BLaER1 treated with 17β-estradiol and CSF1 and Interleukin-3, amounts not matched to agents 10 nM and 100 nM (cell line): ENCODE measurements at regions not wholly inside any gene's neighbourhood (a gene's known extent, or its start where the extent isn't known, plus 50 kb on each side); places are given as distances from the start of the nearest gene placed in this dataset.
"Not testable (repeated sequence)": the region's sequence is repeated elsewhere in the genome, so short reads cannot be mapped to it uniquely, and the experiment has no call there.

Source experiments
- H3K27ac ChIP-seq, 11 experiments: shearing (Covaris generic); formaldehyde crosslinking; 2 replicates each; pipeline ENCODE4 v1.8.1; 2022
- H3K27me3 ChIP-seq, 11 experiments: shearing (Covaris generic); formaldehyde crosslinking; 2 replicates each; pipeline ENCODE4 v1.8.1; 2022
- H3K36me3 ChIP-seq, 11 experiments: shearing (Covaris generic); formaldehyde crosslinking; 2 replicates each; pipeline ENCODE4 v1.8.1; 2022
- H3K4me1 ChIP-seq, 10 experiments: shearing (Covaris generic); formaldehyde crosslinking; 2 replicates each; pipeline ENCODE4 v1.8.1; 2022
- H3K4me2 ChIP-seq, 11 experiments: shearing (Covaris generic); formaldehyde crosslinking; 2 replicates each; pipeline ENCODE4 v1.8.1; 2022
- H3K4me3 ChIP-seq, 10 experiments: shearing (Covaris generic); formaldehyde crosslinking; 2 replicates each; pipeline ENCODE4 v1.8.1; 2022
- H3K9ac ChIP-seq, 11 experiments: shearing (Covaris generic); formaldehyde crosslinking; 2 replicates each; pipeline ENCODE4 v1.8.1; 2022
- H3K9me3 ChIP-seq, 11 experiments: shearing (Covaris generic); formaldehyde crosslinking; replicated peaks in 1 of 11; 2 replicates each; pipeline ENCODE4 v1.8.1; 2022
- H4K20me1 ChIP-seq, 11 experiments: shearing (Covaris generic); formaldehyde crosslinking; 2 replicates each; pipeline ENCODE4 v1.8.1; 2022
- Cebpa-rat ChIP-seq, 11 experiments: shearing (Covaris generic); IDR thresholded peaks; 2 replicates each; pipeline ENCODE4 v1.8.1; 2022

DNA sequence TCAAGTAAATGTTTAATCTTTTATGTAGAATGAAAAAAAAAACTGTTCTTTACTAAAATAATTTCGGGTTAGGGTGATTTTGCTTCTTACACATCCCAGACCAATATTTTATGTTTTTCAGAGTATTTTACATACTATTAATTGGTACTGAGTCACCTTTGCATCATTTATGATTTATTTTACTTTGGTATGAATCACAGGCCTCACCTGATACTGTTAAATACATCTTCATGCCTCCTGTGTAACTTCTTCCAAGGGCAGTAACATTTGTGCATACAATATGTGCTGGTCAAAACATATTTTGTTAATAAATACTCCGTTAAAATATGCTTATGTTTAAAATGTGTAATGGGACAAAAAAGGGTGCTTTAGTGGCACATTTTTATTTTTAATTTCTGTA is 529.6 kb downstream of the ZNF674 start:
- H3K27ac ChIP-seq = no peak overlapping the region
- no peak for TF ChIP-seq Cebpa-rat (IDR thresholded peaks at IDR 0.05)
- H3K36me3 ChIP-seq = no peaks in the 10 kb centered on the region
- H3K9ac ChIP-seq = no peak overlapping the region
- no peaks in the 10 kb centered on the region for H3K4me1 ChIP-seq
- H3K4me2 ChIP-seq = no peak overlapping the region
- no peaks in the 10 kb centered on the region; a peak in 1 of 22 replicates for H3K27me3 ChIP-seq
- no peak overlapping the region for H3K4me3 ChIP-seq
- H3K9me3 ChIP-seq = no peaks in the 10 kb centered on the region
- no peaks in the 10 kb centered on the region for H4K20me1 ChIP-seq

DNA sequence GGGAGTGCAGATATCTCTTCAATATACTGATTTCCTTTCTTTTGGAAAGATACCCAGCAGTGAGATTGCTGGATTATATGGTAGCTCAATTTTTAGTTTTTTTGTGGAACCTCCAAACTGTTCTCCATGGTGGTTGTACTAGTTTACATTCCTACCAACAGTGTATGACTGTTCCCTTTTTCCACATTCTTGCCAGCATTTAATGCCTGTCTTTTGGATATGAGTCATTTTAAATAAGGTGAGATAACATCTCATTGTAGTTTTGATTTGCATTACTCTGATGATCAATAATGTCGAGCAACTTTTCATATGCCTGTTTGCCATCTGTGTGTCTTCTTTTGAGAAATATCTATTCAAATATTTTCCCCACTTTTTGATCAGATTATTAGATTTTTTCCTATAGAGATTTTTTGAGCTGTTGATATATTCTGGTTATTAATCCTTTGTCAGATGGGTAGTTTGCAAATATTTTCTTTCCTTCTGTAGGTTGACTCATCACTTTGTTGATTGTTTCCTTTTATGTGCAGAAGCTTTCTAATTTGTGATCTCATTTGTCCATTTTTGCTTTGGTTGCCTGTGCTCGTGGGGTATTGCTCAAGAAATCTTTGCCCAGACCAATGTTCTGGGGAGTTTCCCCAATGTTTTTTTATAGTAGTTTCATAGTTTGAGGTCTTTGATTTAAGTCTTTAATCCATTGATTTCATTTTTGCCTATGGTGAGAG is 552.7 kb downstream of the ZNF674 start:
- Histone ChIP-seq H3K27me3 (no peaks in the 10 kb centered on the region), H3K4me3 (no peak overlapping the region), H4K20me1 (no peaks in the 10 kb centered on the region), H3K36me3 (no peaks in the 10 kb centered on the region), H3K4me2 (no peak overlapping the region), H3K9ac (no peak overlapping the region), H3K27ac (no peak overlapping the region), H3K4me1 (no peaks in the 10 kb centered on the region), H3K9me3 (peaks cover 5 to 21% (median 13%) of the 10 kb centered on the region in 11 experiments; a peak in 13 of 22 replicates)
- no peak for TF ChIP-seq Cebpa-rat (IDR thresholded peaks at IDR 0.05)

DNA sequence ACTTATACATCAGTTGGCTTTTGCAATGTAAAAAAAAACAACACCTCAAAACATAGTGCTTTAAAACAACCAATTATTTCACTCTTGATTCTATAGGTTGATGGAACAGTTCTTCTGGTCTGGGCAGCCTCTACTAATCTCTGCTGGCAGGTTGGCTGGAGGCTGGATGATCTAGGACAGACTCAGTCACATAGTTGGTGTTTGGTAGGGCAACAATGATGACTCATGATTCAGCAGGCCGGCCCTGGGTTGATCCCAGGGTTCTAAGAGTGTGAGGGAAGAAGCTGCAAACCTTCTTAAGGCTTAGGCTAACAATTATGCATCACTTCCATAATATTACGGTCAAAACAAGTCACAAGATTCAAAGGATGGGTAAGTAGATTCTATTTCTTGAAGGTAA is 558.2 kb downstream of the ZNF674 start:
- H3K9me3 ChIP-seq = peaks cover 12 to 19% (median 15%) of the 10 kb centered on the region in 11 experiments; a peak in 19 of 22 replicates

DNA sequence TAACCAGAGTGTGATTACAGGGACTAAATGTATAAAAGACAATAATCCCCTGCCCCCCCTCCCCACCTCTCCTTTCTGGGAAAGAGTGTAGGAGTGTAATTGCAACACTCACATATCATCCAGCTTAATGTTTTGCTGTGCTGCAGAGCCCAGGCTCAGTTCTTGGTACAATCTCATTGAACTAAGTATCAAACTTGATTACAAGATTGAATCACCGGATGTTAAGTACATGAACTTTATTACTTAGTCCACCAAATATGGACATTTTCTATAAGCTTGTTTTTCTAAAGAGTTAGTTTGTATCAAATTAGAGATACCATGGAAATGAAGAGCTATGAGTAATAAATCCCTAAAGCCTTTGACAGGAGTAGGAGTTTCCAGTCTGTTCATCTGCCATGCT is 559.1 kb downstream of the ZNF674 start:
- Histone ChIP-seq H3K4me3 (no peak overlapping the region), H3K27me3 (no peaks in the 10 kb centered on the region), H3K36me3 (no peaks in the 10 kb centered on the region), H4K20me1 (no peaks in the 10 kb centered on the region), H3K9me3 (peaks cover 14 to 22% (median 16%) of the 10 kb centered on the region in 11 experiments; a peak in 19 of 22 replicates), H3K27ac (no peak overlapping the region), H3K4me2 (no peak overlapping the region), H3K4me1 (no peaks in the 10 kb centered on the region), H3K9ac (no peak overlapping the region)
- TF ChIP-seq Cebpa-rat (IDR thresholded peaks at IDR 0.05) = no peak

More for the DNA sequence above, 558.2 kb downstream of the ZNF674 start:
- H3K9ac ChIP-seq = no peak overlapping the region
- H3K27ac ChIP-seq = no peak overlapping the region
- H3K4me3 ChIP-seq = no peak overlapping the region
- H3K36me3 ChIP-seq = no peaks in the 10 kb centered on the region
- H4K20me1 ChIP-seq = no peaks in the 10 kb centered on the region
- H3K4me1 ChIP-seq = no peaks in the 10 kb centered on the region
- no peak overlapping the region for H3K4me2 ChIP-seq
- H3K27me3 ChIP-seq = no peaks in the 10 kb centered on the region
- TF ChIP-seq Cebpa-rat (IDR thresholded peaks at IDR 0.05) = no peak

DNA sequence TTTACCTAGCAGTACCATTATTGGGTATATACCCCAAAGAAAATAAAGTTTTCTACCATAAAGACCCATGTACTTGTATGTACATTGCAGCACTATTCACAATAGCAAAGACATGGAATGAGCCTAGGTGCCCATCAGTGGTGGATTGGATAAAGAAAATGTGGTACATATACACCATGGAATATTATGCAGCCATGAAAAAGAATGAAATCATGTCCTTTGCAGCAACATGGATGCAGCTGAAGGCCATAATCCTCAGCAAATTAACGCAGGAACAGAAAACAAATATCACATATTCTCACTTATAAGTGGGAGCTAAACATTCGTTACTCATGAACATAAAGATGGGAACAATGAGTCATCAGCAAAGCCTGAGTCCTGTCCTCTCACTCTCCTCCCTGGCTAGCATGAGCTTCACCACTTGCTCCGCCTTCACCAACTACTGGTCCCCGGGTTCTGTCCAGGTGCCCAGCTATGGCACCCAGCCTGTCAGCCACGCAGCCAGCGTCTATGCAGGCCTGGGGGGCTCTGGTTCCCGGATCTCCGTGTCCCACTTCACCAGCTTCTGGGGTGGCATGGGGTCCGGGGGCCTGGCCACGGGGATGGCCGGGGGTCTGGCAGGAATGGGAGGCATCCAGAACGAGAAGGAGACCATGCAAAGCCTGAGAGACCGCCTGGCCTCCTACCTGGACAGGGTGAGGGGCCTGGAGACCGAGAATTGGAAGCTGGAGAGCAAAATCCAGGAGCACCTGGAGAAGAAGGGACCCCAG is 562.1 kb downstream of the ZNF674 start:
- H3K27ac ChIP-seq, H3K27me3 ChIP-seq, H3K9ac ChIP-seq, H3K4me1 ChIP-seq, H3K36me3 ChIP-seq, H3K4me3 ChIP-seq, H3K4me2 ChIP-seq, H4K20me1 ChIP-seq: not testable (repeated sequence)
- peaks cover 14 to 22% (median 16%) of the 10 kb centered on the region in 11 experiments; a peak in 19 of 22 replicates for H3K9me3 ChIP-seq

DNA sequence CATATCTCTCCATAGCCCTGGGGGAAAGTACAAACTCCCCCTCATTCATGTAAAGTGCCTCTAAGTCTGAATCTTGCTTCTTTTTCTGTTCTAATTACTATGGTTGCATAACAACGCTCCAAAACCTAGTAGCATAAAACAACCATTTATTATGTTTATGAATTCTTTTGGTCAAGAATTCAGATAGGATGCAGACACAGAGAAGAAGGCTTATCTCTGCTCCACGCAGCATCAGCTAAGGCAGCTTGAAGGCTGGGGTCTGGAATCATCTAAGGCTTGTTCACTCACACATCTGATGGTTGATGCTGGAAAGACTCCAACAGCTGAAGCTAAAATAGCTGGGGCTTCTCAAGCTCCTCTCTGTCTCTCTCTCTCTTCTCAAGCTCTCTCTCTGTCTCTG is 564.5 kb downstream of the ZNF674 start:
- Histone ChIP-seq H3K4me2 (no peak overlapping the region), H3K36me3 (no peaks in the 10 kb centered on the region), H3K27me3 (no peaks in the 10 kb centered on the region), H3K9ac (no peak overlapping the region), H4K20me1 (no peaks in the 10 kb centered on the region), H3K9me3 (peaks cover 14 to 22% (median 16%) of the 10 kb centered on the region in 11 experiments; a peak in 19 of 22 replicates), H3K27ac (no peak overlapping the region), H3K4me3 (no peak overlapping the region), H3K4me1 (no peaks in the 10 kb centered on the region)
- TF ChIP-seq Cebpa-rat (IDR thresholded peaks at IDR 0.05) = no peak

DNA sequence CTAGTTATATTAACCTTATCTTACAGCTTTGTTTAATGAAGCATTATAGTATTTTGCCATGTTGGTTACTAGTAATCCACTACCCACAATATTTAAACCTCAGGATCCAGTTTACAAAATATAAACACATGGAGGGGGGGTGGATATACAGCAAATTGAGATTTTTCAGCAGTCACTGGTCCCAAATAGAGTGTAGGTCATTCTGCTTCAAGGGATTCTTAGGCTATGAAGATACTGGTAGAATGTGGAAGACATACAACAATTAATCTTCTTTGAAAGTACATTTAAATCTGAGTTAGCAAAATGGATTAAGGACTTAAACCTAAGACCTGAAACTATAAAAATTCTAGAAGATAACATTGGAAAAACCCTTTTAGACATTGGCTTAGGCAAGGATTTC is 569.6 kb downstream of the ZNF674 start:
- no peak for TF ChIP-seq Cebpa-rat (IDR thresholded peaks at IDR 0.05)
- no peaks in the 10 kb centered on the region for H3K36me3 ChIP-seq
- no peak overlapping the region for H3K4me2 ChIP-seq
- H3K4me1 ChIP-seq = no peaks in the 10 kb centered on the region
- H3K4me3 ChIP-seq = no peak overlapping the region
- H3K27ac ChIP-seq = no peak overlapping the region
- no peaks in the 10 kb centered on the region for H3K27me3 ChIP-seq
- no peak overlapping the region for H3K9ac ChIP-seq
- H4K20me1 ChIP-seq = no peaks in the 10 kb centered on the region
- no peaks in the 10 kb centered on the region for H3K9me3 ChIP-seq

DNA sequence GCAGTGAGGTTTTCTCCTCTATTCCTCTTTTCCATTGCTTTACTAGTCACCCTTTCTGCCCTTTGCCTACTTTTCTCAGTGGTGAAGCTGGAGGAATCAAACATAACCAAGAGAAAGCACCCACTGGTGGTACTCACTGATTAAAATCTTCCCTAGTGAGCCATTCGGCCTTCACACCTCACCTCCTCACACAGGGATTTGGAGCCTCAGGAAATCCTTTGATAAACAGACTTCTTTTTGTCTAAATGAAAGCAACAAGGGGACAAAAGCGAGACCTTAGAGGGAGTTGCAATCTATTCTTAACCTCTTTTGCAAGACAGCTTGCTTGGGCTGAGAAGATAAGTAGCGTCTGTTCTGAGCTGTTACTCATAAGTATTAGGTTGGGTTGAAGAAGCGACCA is 572.6 kb downstream of the ZNF674 start:
- Histone ChIP-seq H3K9ac (no peak overlapping the region), H3K27ac (no peak overlapping the region), H3K4me3 (no peak overlapping the region), H3K4me2 (no peak overlapping the region), H4K20me1 (no peaks in the 10 kb centered on the region), H3K27me3 (no peaks in the 10 kb centered on the region), H3K9me3 (peaks cover 0 to 4% (median 0%) of the 10 kb centered on the region in 11 experiments; a peak in 2 of 22 replicates), H3K36me3 (no peaks in the 10 kb centered on the region), H3K4me1 (no peaks in the 10 kb centered on the region)
- TF ChIP-seq Cebpa-rat (IDR thresholded peaks at IDR 0.05) = no peak

DNA sequence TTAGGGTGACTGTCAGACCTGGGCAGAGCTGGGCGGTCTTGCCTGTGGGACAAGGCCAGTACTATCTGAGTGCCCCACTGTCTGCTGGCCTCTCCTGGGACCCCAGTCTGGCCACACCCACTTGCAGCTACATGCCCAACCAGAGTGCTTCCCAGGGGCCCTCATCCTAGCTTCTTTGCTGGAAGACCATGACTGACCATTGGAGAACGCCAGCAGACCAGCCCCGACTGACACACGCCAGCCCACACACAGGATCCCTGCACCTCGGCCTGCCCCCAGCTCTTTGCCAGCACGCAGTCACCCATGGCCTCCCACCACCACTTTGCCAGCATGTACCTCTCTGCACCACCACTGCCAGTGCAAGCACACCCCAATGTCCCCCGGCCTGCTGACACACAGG is 585.7 kb downstream of the ZNF674 start:
- Histone ChIP-seq H4K20me1 (no peaks in the 10 kb centered on the region), H3K27me3 (no peaks in the 10 kb centered on the region), H3K4me2 (no peak overlapping the region), H3K9ac (no peak overlapping the region), H3K4me1 (no peaks in the 10 kb centered on the region), H3K27ac (no peak overlapping the region), H3K9me3 (peaks cover 10 to 33% (median 21%) of the 10 kb centered on the region in 11 experiments; a peak in 20 of 22 replicates), H3K36me3 (no peaks in the 10 kb centered on the region), H3K4me3 (no peak overlapping the region)
- no peak for TF ChIP-seq Cebpa-rat (IDR thresholded peaks at IDR 0.05)
